ENCODE measurements at regions not wholly inside any gene's neighbourhood (a gene's known extent, or its start where the extent isn't known, plus 50 kb on each side); places are given as distances from the start of the nearest gene placed in this dataset.

GRCh38 chr3:69567023-69567709, 172.1 kb upstream of the MITF start:
- no peak for DNase-seq

- DNase-seq: no peak
Measured at GRCh38 chr3:69566275-69566674, 173.0 kb upstream of the MITF start.

GRCh38 chr3:69565316-69565715, 173.9 kb upstream of the MITF start:
- DNase-seq: no peak

GRCh38 chr3:69563981-69564380, 175.3 kb upstream of the MITF start:
- no peak for DNase-seq

- DNase-seq: no peak
Measured at GRCh38 chr3:69563151-69563550, 176.1 kb upstream of the MITF start.

- DNase-seq: no peak
Measured at GRCh38 chr3:69562020-69562419, 176.1 kb upstream of the FRMD4B start.

GRCh38 chr3:69560818-69561217, 174.9 kb upstream of the FRMD4B start:
- no peak for DNase-seq

GRCh38 chr3:69560116-69560515, 174.2 kb upstream of the FRMD4B start:
- DNase-seq: no peak

GRCh38 chr3:69558912-69559311, 173.0 kb upstream of the FRMD4B start:
- DNase-seq: no peak

- no peak for DNase-seq
Measured at GRCh38 chr3:69554576-69554975, 168.7 kb upstream of the FRMD4B start.

GRCh38 chr3:69553888-69554287, 168.0 kb upstream of the FRMD4B start:
- DNase-seq: no peak

- DNase-seq: no peak
Measured at GRCh38 chr3:69547461-69547880, 161.6 kb upstream of the FRMD4B start.

GRCh38 chr3:69542805-69543429, 157.0 kb upstream of the FRMD4B start:
- no peak for DNase-seq

- no peak for DNase-seq
Measured at GRCh38 chr3:69542089-69542804, 156.4 kb upstream of the FRMD4B start.

GRCh38 chr3:69541711-69542088, 155.8 kb upstream of the FRMD4B start:
- DNase-seq: no peak

- DNase-seq: no peak
Measured at GRCh38 chr3:69540706-69541581, 155.1 kb upstream of the FRMD4B start.

- DNase-seq: no peak
Measured at GRCh38 chr3:69539134-69539533, 153.2 kb upstream of the FRMD4B start.

GRCh38 chr3:69538281-69538680, 152.4 kb upstream of the FRMD4B start:
- DNase-seq: no peak

GRCh38 chr3:69536306-69537020, 150.6 kb upstream of the FRMD4B start:
- DNase-seq: no peak

GRCh38 chr3:69535613-69536012, 149.7 kb upstream of the FRMD4B start:
- DNase-seq: no peak

- no peak for DNase-seq
Measured at GRCh38 chr3:69532547-69533224, 146.8 kb upstream of the FRMD4B start.

Measured in NCI-H1048 (cell line).